ENCODE measurements at regions not wholly inside any gene's neighbourhood (a gene's known extent, or its start where the extent isn't known, plus 50 kb on each side); places are given as distances from the start of the nearest gene placed in this dataset.

- TF ChIP-seq CTCF (conservative IDR thresholded peaks at IDR 0.05; ENCODE audit: low read depth in 2 of 2) (no peak), ZNF114 (CRISPR knock-in tag; IDR thresholded peaks at IDR 0.05) (no peak), ZNF462 (CRISPR knock-in tag; IDR thresholded peaks at IDR 0.05) (no peak), REST (IDR thresholded peaks at IDR 0.05; ENCODE audit: unreplicated experiment) (no peak), EZH2 (IDR thresholded peaks at IDR 0.05; ENCODE audit: low read depth, unreplicated experiment) (no peak), CREB1 (CRISPR knock-in tag; IDR thresholded peaks at IDR 0.05; ENCODE audit: low read depth) (no peak), NANOG (IDR thresholded peaks at IDR 0.05; ENCODE audit: borderline replicate concordance) (no peak)
Measured at GRCh38 chr2:138157372-138157771, 193.1 kb downstream of the HNMT start.

All from GM23338 (cell line).